Myocyte (in vitro differentiated cells): ENCODE measurements at regions not wholly inside any gene's neighbourhood (a gene's known extent, or its start where the extent isn't known, plus 50 kb on each side); places are given as distances from the start of the nearest gene placed in this dataset.

Experiments
- DNase-seq: peaks from one replicate; pipeline ENCODE4 v3.0.0-alpha.2; 2012; ENCODE audit warnings: low read depth

DNA sequence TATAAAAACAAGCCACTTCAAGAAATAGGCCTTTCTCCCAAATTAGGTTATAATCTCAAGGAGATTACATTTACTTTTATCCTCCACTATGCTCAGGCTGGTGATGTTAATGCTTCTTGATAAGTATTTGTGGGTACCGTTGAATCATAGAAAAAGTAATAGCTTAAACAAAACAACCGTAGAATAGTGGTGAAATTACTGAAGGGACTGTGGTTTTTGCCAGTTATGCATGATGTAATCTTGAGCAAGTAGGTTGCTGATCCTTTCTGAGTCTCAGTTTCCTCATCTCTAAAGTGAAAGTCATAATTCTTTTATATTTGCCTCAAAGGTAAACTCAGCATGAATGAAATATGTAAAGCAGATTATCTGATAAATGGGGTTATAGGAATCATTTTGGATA is 187.3 kb upstream of the JAG1 start:
- no peak for DNase-seq

GRCh38 chr20:10861619-10862018 is 187.8 kb upstream of the JAG1 start:
- no peak for DNase-seq

GRCh38 chr20:10863337-10864060 is 189.7 kb upstream of the JAG1 start:
- peak; percentile 57 for DNase-seq

DNA sequence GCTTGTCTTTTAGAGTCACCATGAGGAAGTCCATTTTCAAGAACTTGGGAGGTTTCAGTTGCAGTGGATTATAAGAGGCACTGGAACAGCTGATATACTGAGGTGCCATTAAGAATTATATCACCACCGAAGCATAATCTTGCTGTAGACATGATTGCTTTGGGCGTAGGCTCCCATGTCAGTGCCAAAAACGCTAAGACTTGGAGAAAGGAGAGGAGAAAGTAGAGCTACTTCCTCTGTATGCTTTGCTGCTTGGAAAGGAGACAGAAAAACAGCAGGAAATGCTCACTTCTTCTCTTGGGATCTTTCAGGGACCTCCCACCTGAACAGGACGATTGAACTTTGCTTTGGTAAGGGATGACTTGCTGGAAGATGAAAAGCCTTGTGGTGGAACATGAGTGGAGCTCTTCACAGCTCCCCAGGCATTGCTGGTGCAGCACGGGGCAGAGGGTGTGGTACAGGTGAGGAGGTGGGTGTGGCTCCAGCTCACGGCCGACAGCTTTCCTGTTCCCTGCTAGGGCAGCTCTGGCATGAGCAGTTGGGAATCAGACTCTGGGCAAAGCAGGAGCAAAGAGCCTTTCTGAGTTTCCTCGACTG is 190.4 kb upstream of the JAG1 start:
- DNase-seq: no peak

DNA sequence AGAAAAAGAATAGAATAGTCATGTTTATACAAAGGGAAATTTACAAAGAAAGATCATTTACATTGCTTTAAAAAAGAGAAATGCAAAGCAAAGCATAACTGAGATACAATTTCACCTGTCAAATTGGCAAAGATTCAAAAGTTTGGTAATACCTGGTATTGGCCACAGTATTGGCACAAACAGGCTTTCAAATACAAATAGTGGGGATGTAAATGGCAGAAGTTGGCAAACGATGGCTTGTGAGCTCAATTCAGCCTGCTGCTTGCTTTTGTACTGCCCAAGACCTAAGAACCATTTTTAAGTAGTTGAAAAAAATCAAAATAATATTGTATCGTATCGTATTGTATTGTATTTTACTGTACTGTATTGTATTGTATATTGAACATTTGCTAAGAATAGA is 194.5 kb upstream of the JAG1 start:
- no peak for DNase-seq

DNA sequence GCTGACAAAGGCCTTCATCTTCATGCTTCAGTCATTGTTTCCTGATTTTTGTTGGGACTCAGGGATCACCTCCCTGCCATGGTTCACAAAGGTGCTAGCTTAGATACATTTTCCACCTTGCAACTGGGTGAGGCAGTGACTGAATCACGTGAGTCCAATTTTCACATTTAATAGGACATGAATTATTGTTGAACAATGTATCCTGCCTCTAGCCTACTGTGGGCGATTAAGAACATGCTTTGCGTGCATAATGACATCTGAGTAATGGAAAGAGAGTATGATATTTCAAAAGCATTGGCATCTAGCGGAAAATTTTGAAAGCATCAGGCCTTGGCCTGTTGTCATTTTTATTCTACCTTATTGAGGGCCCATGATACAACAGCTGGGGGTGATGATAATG is 199.2 kb upstream of the JAG1 start:
- DNase-seq: no peak

- DNase-seq: no peak
Observed at GRCh38 chr20:10875653-10876052, 201.9 kb upstream of the JAG1 start.

DNA sequence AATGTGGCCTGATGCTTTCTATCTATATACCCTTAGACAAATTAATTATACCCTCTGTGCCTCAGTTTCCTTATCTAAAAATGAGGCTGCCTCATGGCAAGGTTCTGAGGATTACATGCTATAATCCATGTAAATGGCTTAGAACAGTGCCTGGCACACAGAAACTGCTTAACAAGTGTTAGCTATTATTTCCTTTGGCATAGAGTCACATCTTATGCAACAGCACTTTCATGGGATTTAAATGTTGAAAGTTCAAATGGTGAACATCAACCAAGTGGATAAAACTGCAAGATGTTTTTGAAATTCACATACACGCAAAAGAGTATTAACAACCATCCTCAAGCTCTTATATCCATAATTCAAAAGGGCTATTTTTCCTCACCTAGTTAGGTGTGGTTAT is 202.8 kb upstream of the JAG1 start:
- DNase-seq: no peak

DNA sequence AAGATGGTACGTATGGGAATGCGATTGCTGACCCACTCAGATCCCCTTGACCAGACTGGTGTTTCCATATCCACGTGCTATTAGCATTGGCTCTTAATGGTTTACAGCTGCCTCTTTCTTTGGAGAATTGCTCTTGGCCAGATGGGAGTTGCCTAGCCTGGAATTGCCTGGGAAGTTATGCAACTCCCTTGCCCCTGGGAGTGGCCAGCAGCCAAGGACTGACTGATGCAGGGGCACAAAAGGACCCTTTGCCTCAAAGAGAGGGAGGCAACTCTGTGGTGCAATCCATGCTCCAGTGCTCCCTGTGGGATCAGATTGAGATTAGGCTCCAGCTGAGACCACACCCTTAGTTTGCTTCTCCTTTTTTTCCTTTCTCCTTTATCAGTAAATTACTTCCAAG is 203.5 kb upstream of the JAG1 start:
- DNase-seq: peak; percentile 12

GRCh38 chr20:10883166-10883565 is 209.4 kb upstream of the JAG1 start:
- DNase-seq: no peak

DNA sequence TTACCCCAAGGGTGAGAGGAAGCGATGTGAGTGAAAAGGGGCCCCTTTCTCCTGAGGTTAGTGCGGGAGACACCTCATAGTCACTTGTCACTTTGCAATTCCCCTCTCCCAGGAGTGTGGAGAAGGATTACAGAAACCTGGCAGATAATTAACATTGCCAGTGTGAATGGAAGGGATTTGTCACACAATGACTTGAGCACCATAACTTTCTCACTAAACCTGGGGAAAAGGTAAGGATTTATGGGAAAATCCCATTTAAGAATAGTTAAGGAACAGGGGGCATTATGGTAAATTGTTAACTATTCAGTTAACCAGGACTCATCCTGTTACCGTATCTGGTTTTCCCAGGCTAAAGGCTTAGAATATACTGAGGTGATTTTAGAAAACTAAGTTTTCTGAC is 219.5 kb upstream of the JAG1 start:
- no peak for DNase-seq

DNA sequence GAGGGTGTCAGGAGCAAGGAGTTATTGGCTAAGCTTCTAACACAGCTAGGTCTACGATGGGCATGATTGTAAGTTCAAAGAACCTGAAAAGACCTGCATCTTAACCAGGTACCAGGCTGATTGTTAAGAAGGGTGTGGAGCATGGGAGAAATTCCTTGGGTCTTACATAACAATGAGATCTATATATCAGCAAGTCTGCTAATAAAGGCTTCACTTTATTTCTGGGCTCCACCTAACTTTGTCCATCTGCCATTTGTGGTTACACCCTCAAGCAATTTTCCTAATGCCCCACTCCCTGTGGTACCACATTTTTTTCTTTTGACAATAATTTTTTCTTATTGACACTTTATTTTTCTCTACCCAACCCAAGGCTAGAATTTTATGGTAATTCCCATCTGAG is 223.5 kb upstream of the JAG1 start:
- no peak for DNase-seq

GRCh38 chr20:10898552-10898951 is 224.8 kb upstream of the JAG1 start:
- no peak for DNase-seq

DNA sequence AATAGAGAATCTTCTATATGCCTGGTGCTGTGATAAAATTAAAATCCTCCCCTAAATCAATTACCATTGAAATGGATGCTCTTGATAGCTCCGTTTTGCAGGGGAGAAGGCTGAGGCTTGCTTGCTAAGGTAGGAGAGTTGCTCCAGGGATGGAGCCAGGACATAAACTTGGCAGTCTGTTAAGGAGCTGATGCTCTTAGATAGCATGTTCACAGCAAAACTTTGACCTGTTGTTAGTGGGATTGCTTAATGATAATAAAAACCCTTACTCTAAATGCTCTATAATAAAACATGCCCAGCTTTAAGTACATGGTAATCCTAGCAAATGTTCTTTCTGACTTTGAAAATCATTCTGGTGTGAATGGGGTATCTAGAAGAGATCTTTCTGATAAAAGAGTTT is 228.4 kb upstream of the JAG1 start:
- no peak for DNase-seq

DNA sequence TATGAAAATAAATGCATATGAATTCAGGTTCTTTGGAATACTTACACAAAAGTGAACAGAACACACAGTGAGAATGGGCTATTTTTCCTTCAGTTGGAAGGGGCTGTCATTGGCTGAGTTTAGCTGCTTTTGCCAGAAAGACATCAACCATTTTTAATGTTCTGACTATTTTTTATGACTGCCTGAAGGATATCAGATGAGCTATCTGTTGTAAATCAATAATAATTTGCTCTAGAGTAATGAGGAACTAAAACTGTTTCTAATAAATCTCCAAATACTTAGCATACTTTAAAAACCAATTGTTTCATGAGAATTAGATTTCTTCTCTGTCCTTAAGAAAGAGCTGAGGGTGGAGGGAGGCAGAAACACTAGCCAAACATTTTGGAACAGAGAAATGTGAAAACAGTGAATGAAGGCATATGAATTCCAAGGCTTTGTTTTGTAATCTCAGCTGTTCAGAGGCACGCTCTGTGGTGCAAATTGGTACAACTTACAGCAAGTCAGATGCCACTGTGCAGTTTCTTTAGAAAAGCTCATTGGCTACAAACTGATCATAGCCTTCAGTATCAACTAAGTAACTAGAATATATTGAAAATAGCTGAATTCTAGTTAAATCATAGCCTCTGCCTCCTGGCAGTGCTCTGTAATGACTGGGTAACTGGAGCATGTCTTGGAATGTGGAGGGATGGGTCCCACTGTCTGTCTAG is 228.9 kb upstream of the JAG1 start:
- DNase-seq: peak; percentile 78

- DNase-seq: no peak
Observed at GRCh38 chr20:10906834-10907233, 233.0 kb upstream of the JAG1 start.

DNA sequence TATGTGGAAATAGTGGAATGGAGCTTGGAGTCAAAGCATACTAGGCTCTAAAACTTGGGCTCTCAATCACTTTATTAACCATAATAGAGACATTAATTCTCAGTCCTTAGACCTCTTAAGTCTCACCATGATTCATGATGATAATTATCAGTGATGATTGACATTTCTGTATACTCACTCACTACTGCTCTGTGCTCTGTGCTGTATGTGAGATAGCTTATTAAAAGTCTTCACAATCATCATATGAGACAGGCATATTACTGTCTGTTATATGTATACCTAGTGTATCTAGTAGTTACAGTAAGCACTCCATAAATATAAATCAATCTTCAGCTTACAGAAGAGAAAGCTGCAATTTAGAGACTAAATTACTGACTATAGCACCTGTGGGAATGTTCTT is 236.0 kb upstream of the JAG1 start:
- no peak for DNase-seq

- DNase-seq: no peak
Observed at GRCh38 chr20:10910535-10911178, 236.9 kb upstream of the JAG1 start.

DNA sequence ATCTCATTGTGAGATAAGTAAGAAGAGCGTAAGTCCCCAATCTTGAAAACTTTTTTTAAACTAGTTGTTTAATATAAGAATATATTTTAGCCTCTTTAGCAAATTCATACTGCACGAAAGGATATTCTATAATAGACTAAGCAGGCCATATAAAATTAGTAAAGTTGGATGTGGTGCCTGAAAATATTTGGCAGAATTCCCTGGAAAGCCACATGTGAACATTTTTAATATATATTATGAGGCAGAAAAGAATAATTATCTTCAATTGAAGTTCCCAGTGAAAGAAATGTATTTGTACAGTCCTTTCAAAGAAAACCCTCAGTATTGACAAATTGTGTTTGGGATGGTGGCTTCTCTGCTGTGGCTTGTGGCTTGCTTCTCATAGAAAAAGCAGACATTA is 237.5 kb upstream of the JAG1 start:
- no peak for DNase-seq

DNA sequence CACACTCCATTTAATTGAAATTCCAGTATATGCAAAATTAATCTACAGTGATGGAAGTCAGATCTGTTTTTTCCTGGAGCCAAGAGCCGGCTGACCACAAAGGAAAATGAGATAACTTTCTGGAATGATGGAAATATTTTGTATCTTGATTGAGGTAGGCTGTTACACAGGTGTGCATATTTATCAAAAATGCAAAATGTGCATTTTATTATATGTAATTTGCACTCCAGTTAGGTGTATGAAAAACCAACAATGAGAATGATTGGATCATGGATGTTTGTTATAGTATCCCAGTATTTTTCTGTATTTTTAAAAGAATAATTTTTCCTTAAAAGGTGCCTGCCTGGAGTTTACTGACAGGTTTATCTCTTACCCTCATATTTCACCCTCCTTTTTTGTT is 242.0 kb upstream of the JAG1 start:
- DNase-seq: no peak

DNA sequence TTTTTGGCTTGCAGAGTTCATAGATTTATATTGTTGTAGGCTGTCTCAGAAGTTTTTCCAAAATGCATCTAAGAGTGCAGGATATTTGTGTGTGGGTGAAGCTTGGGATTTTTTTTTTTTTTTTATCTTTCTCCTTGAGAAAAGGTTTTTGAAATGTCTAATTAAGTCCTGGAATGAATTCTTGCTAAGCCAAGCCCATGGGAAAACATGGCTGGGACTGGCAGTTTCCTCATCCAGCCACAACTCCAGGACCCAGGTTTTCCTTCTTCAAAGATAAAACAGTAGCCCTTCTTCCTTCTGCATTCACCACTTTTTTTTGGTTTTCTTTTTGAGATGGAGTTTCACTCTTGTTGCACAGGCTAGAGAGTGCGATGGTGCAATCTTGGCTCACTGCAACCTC is 242.5 kb upstream of the JAG1 start:
- no peak for DNase-seq

DNA sequence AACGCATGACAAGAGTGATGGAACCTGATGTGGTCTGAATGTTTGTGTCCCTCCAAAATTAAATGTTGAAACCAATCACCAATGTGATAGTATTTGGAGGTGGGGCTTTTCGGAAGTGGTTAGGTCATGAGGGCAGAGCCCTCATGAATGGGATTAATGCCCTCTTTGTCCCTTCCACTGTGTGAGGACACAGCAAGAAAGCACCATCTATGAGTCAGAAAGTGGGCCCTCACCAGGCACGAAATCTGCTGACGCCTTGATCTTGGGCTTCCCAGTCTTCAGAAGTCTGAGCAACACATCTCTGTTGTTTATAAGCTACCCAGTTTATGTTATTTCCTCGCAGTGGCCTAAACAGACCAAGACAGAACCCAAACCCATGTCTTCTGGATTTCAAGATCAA is 244.0 kb upstream of the JAG1 start:
- DNase-seq: no peak
